Peyer's patch (tissue), 4 donors: ENCODE measurements at regions not wholly inside any gene's neighbourhood (a gene's known extent, or its start where the extent isn't known, plus 50 kb on each side); places are given as distances from the start of the nearest gene placed in this dataset.

Experiments
- CTCF ChIP-seq, 6 experiments: fragments of 450-650 bp in 4 of 6; fragments of 200-600 bp in 2 of 6; sonication (generic) in 1 of 6; IDR thresholded peaks; one replicate each; pipeline ENCODE4 v1.5.1; 2017 to 2019; ENCODE audit warnings: antibody characterized with exemption in 6 of 6, mild to moderate bottlenecking in 3 of 6, moderate library complexity in 1 of 6
- POLR2A ChIP-seq, 2 donors: fragments of 450-650 bp; IDR thresholded peaks; one replicate each; pipeline ENCODE4 v1.5.1; 2017; ENCODE audit warnings: antibody characterized with exemption in 2 of 2, mild to moderate bottlenecking in 2 of 2, moderate library complexity in 2 of 2

- TF ChIP-seq CTCF (IDR thresholded peaks at IDR 0.05) = no peak
- TF ChIP-seq POLR2A (IDR thresholded peaks at IDR 0.05) = no peak
Observed at GRCh38 chr2:16181062-16181740, 240.9 kb downstream of the MYCN start.
